ENCODE measurements at regions not wholly inside any gene's neighbourhood (a gene's known extent, or its start where the extent isn't known, plus 50 kb on each side); places are given as distances from the start of the nearest gene placed in this dataset.

DNA sequence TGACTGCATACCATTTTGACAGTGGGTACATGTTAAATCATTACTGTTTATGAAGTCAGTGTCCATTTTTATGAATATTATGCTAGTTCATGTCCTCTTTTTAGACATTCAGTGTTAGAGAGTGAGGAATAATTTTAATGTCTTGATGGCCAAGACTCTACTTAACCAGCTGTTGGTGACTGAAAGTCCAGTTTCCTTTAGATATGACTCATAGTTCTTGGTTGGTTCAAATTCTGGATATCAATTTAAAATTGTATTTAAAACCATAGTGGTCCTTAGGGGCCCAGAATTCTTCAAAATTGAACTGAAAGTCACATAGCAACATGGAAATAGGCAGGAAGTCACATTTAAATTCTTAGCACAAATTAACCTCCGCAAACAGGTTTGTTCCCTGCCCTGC is 196.5 kb upstream of the PRPS1L1 start:
- 95% methylated on average over 1 of the region's 1 CpG for WGBS (ENCODE audit: missing lambda C conversion rate)
- FAIRE-seq, result no peak
- no peak for ATAC-seq
- TF ChIP-seq ZFP36 (IDR thresholded peaks at IDR 0.05; ENCODE audit: borderline replicate concordance, partially characterized antibody), result no peak
- no peak for TF ChIP-seq JUN (IDR thresholded peaks at IDR 0.05)
- TF ChIP-seq, protein P1, sequence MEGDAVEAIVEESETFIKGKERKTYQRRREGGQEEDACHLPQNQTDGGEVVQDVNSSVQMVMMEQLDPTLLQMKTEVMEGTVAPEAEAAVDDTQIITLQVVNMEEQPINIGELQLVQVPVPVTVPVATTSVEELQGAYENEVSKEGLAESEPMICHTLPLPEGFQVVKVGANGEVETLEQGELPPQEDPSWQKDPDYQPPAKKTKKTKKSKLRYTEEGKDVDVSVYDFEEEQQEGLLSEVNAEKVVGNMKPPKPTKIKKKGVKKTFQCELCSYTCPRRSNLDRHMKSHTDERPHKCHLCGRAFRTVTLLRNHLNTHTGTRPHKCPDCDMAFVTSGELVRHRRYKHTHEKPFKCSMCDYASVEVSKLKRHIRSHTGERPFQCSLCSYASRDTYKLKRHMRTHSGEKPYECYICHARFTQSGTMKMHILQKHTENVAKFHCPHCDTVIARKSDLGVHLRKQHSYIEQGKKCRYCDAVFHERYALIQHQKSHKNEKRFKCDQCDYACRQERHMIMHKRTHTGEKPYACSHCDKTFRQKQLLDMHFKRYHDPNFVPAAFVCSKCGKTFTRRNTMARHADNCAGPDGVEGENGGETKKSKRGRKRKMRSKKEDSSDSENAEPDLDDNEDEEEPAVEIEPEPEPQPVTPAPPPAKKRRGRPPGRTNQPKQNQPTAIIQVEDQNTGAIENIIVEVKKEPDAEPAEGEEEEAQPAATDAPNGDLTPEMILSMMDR (IDR thresholded peaks at IDR 0.05), result no peak
- TF ChIP-seq KDM5A (IDR thresholded peaks at IDR 0.05), result no peak
- TF ChIP-seq, protein P2, sequence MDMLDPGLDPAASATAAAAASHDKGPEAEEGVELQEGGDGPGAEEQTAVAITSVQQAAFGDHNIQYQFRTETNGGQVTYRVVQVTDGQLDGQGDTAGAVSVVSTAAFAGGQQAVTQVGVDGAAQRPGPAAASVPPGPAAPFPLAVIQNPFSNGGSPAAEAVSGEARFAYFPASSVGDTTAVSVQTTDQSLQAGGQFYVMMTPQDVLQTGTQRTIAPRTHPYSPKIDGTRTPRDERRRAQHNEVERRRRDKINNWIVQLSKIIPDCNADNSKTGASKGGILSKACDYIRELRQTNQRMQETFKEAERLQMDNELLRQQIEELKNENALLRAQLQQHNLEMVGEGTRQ (IDR thresholded peaks at IDR 0.05), result no peak
- no peak for TF ChIP-seq RAD21 (conservative IDR thresholded peaks at IDR 0.05 in 1 of 2, IDR thresholded peaks at IDR 0.05 in 1 of 2)
- no peak for TF ChIP-seq ZC3H11A (IDR thresholded peaks at IDR 0.05)
- no peak for TF ChIP-seq CHD4 (IDR thresholded peaks at IDR 0.05; ENCODE audit: borderline replicate concordance)
- no peak for TF ChIP-seq FOXS1 (CRISPR knock-in tag; IDR thresholded peaks at IDR 0.05)
- Histone ChIP-seq H3K9me3 (no peaks in the 10 kb centered on the region), H3K4me1 (no peaks in the 10 kb centered on the region), H3K4me3 (no peak overlapping the region), H3K27ac (no peak overlapping the region), H3K4me2 (no peak overlapping the region)
- ChIA-PET CTCF (interaction anchor here (1.1 kb wide), 1 partner anchor 23 kb away, joined by 3 read pairs; no protein-coding TSS in a partner anchor), POLR2A (no interaction called here)
- DNase-seq (ENCODE audit: low read depth in 1 of 2, low spot score in 1 of 2), result no peak

DNA sequence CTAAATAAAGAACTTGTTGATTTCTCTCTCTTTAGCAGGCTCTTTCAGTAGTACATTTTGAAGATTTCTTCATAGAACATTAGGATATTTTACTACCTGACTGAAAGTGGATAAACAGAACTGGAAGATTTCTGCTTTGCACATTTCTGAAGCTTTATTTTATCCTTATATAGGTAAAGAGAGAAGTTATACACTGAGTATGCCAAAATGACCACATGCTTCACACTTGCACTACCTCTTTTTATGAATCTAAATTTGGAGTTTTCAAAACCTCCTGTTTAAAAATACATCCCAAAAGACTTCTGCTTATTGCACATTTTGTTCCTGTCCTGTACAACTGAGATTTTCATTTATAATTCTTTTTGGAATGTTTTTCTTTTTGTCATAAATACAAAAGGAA is 197.4 kb upstream of the PRPS1L1 start:
- no peak for FAIRE-seq
- TF ChIP-seq MAZ (IDR thresholded peaks at IDR 0.05; ENCODE audit: borderline replicate concordance, low read depth, low read length) (no peak), TFCP2L1 (CRISPR knock-in tag; IDR thresholded peaks at IDR 0.05) (no peak), SREBF2 (IDR thresholded peaks at IDR 0.05) (no peak)
- Histone ChIP-seq H3K27ac (no peak overlapping the region), H3K4me2 (no peak overlapping the region), H3K9me3 (no peaks in the 10 kb centered on the region), H3K4me3 (no peak overlapping the region), H3K4me1 (no peaks in the 10 kb centered on the region)
- ChIA-PET CTCF (no interaction called here), POLR2A (no interaction called here)
- no peak for DNase-seq (ENCODE audit: low read depth in 1 of 2, low spot score in 1 of 2)
- ATAC-seq, result no peak

DNA sequence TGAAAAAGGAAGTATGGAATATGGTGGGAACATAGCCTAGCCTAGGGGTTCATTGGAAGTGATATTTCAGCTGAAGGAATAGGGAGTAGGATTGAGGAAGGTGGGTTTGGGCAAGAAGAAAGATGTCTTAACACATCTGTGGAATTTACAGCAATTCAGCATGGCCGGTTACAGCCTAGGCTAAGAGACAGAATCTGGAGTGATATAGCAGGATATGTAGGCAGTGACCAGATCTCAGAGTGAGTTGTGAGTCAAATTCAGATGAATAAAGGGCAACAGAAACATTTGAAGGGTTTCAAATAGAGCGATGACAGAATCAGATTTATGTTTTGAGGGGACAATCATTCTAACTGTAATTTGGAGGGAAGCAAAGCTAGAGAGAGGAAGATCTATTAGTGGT is 199.0 kb upstream of the PRPS1L1 start:
- no peak overlapping the region for H3K4me2 ChIP-seq
- FAIRE-seq (no peak), DNase-seq (ENCODE audit: low read depth in 1 of 2, low spot score in 1 of 2) (no peak), ATAC-seq (no peak)
- 61% methylated on average over 2 of the region's 2 CpGs for WGBS (ENCODE audit: missing lambda C conversion rate)
- H3K4me1 ChIP-seq, result no peaks in the 10 kb centered on the region
- CTCF ChIA-PET, result no interaction called here
- no peaks in the 10 kb centered on the region for H3K9me3 ChIP-seq
- POLR2A ChIA-PET, result no interaction called here
- TF ChIP-seq ZFP36 (IDR thresholded peaks at IDR 0.05; ENCODE audit: borderline replicate concordance, partially characterized antibody), result no peak
- no peak for TF ChIP-seq ESRRA (IDR thresholded peaks at IDR 0.05; ENCODE audit: borderline replicate concordance, low read length)
- TF ChIP-seq, protein P2 (IDR thresholded peaks at IDR 0.05), result no peak
- TF ChIP-seq, protein P3, sequence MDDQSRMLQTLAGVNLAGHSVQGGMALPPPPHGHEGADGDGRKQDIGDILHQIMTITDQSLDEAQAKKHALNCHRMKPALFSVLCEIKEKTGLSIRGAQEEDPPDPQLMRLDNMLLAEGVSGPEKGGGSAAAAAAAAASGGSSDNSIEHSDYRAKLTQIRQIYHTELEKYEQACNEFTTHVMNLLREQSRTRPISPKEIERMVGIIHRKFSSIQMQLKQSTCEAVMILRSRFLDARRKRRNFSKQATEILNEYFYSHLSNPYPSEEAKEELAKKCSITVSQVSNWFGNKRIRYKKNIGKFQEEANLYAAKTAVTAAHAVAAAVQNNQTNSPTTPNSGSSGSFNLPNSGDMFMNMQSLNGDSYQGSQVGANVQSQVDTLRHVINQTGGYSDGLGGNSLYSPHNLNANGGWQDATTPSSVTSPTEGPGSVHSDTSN (IDR thresholded peaks at IDR 0.05), result no peak
- TF ChIP-seq ZSCAN20 (CRISPR knock-in tag; IDR thresholded peaks at IDR 0.05), result no peak
- TF ChIP-seq, protein P4, sequence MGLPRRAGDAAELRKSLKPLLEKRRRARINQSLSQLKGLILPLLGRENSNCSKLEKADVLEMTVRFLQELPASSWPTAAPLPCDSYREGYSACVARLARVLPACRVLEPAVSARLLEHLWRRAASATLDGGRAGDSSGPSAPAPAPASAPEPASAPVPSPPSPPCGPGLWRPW (IDR thresholded peaks at IDR 0.05), result no peak
- TF ChIP-seq SREBF2 (IDR thresholded peaks at IDR 0.05), result no peak
- TF ChIP-seq CBX8 (IDR thresholded peaks at IDR 0.05), result no peak
- H3K4me3 ChIP-seq, result no peak overlapping the region
- H3K27ac ChIP-seq, result no peak overlapping the region
